NB4 (cell line): ENCODE measurements at regions not wholly inside any gene's neighbourhood (a gene's known extent, or its start where the extent isn't known, plus 50 kb on each side); places are given as distances from the start of the nearest gene placed in this dataset.

Source experiments
- DNase-seq: peaks from one replicate; pipeline ENCODE4 v3.0.0; 2010; ENCODE audit warnings: low read depth
- H3K4me3 ChIP-seq: one replicate; pipeline ENCODE4 v1.5.1; 2011; ENCODE audit warnings: mild to moderate bottlenecking, low read depth, low read length, moderate library complexity
- MYC ChIP-seq: IDR thresholded peaks from 2 replicates; pipeline ENCODE4 v1.6.1; 2011; ENCODE audit warnings: low read depth, low read length
- POLR2A ChIP-seq: IDR thresholded peaks from 2 replicates; pipeline ENCODE4 v1.6.1; 2011; ENCODE audit warnings: mild to moderate bottlenecking; ENCODE audit not compliant: insufficient read length; ENCODE audit errors: extremely low read depth
- TF ChIP-seq, protein P1 (sequence below): IDR thresholded peaks from one replicate; pipeline ENCODE4 v1.5.1; 2012; ENCODE audit warnings: low read depth, low read length
- TF ChIP-seq, protein P2 (sequence below): IDR thresholded peaks from 2 replicates; pipeline ENCODE4 v1.6.1; 2011; ENCODE audit warnings: low read depth, low read length

DNA sequence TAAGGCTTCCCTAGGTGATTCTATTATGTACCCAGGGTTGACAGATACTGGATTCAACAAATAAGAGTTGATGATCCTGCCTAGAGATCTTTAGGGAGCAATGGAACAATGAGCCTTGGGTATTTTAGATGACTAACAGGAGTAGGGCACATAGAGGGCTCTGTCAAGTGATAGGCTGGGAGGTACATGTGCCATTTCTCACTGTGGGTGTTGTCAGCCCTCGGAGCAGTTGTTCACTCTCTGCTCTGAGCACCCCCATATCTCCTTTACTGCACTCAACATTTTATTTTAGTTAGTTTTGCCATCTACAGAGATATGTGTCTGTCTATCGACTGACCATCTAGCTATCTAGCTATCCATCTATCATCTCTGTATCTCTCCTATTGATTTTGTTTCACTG lies 950.6 kb downstream of the TYW1 start:
- no peak overlapping the region for H3K4me3 ChIP-seq
- TF ChIP-seq POLR2A (no peak), MYC (no peak)
- TF ChIP-seq, protein P1, sequence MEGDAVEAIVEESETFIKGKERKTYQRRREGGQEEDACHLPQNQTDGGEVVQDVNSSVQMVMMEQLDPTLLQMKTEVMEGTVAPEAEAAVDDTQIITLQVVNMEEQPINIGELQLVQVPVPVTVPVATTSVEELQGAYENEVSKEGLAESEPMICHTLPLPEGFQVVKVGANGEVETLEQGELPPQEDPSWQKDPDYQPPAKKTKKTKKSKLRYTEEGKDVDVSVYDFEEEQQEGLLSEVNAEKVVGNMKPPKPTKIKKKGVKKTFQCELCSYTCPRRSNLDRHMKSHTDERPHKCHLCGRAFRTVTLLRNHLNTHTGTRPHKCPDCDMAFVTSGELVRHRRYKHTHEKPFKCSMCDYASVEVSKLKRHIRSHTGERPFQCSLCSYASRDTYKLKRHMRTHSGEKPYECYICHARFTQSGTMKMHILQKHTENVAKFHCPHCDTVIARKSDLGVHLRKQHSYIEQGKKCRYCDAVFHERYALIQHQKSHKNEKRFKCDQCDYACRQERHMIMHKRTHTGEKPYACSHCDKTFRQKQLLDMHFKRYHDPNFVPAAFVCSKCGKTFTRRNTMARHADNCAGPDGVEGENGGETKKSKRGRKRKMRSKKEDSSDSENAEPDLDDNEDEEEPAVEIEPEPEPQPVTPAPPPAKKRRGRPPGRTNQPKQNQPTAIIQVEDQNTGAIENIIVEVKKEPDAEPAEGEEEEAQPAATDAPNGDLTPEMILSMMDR: no peak
- TF ChIP-seq, protein P2, sequence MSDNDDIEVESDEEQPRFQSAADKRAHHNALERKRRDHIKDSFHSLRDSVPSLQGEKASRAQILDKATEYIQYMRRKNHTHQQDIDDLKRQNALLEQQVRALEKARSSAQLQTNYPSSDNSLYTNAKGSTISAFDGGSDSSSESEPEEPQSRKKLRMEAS: no peak
- DNase-seq: no peak

DNA sequence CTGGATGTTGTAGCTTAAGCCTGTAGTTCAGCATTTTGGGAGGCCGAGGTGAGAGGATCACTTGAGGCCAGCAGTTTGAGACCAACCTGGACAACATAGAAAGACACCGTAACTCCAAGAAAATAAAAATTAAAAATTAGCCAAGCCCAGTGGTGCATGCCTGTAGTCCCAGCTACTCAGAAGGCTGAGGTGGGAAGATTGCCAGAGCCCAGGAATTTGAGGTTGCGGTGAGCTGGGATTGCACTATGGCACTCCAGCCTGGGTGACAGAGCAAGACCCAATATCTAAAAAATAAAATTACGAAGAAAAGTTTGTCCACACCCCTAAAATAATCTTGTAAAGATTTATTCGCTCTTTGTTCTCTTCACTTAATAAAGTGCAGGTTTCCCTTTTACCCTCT lies 951.0 kb downstream of the TYW1 start:
- no peak for DNase-seq
- no peak overlapping the region for H3K4me3 ChIP-seq
- TF ChIP-seq, protein P1: no peak
- TF ChIP-seq MYC (no peak), POLR2A (no peak)
- TF ChIP-seq, protein P2: no peak

DNA sequence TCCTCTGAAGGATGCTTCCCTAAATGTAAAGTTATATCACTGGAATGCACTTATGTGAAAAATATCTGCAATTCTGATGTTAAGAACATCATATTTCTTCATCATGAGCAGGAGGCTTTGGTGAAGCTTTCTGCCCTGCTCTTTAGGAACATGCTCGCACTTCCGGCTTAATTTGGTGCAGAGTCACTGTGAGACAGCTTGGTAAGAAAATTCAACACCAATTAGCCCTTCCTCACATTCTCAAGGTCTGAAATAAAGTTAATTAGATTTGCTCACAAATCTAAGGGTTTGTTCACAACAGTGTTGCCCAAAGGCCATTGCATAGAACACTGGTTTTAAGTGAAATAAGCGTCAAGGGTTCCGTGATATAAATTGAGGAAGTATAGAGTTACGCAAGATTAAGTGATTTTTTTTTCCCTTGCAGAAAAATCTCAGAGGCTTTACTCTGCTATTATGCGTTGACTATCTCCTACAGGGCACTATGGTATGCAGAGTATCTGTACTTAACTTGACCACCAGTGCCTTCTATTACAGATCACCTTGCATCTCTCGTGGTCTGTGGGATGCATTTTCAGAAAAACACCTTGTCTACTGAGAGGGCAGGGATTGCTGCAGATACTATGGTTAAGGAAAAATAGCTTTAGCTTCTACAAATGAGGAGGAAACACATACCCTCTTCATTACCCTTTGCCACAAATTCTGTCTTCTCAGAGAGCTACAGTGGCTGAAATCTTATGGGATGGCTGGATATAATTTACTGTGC lies 953.9 kb downstream of the TYW1 start:
- peak; percentile 42 for DNase-seq
- TF ChIP-seq MYC: no peak
- no peak overlapping the region for H3K4me3 ChIP-seq

DNA sequence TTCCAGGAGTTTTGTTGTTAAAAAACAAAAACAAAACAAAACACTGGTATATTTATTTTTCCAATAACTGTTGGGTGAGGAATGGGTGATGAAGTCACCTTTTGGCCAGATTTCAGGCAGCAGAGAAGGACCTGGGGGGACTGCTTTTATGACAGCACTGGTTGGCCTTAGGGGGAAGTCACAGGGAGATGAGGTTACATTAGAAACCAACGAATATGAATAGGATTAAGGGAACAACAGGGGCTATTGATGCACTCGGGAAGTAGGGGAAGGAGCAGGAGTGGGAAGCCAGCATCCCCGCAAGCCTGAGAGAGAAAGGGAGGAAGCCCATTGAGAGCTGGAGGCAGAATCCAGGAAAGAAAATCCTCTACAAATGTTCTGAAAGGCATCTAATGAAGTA lies 958.4 kb downstream of the TYW1 start:
- TF ChIP-seq, protein P2: no peak
- no peak for TF ChIP-seq MYC
- no peak for TF ChIP-seq POLR2A
- TF ChIP-seq, protein P1: no peak
- no peak for DNase-seq
- no peak overlapping the region for H3K4me3 ChIP-seq

DNA sequence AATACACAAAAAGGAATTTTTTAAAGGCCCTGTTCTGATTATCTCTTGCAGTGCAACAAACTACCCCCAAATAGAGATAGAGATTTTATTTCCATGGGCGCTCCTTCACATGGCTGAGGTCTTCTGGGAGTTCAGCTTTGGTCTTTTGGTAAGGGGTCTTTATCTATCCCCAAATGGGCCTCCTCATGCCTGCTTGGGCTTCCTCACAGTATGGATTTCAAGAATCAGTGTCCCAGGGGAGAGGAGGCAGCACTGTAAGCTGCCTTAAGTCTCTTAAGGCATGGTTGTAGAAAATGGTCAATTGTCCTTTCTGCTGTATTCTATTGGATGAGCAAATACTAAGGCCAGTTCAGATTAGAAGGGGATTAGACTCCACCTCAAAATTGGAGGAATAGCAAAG lies 966.2 kb downstream of the TYW1 start:
- TF ChIP-seq MYC (no peak), POLR2A (no peak)
- TF ChIP-seq, protein P1: no peak
- TF ChIP-seq, protein P2: no peak
- no peak overlapping the region for H3K4me3 ChIP-seq
- no peak for DNase-seq

DNA sequence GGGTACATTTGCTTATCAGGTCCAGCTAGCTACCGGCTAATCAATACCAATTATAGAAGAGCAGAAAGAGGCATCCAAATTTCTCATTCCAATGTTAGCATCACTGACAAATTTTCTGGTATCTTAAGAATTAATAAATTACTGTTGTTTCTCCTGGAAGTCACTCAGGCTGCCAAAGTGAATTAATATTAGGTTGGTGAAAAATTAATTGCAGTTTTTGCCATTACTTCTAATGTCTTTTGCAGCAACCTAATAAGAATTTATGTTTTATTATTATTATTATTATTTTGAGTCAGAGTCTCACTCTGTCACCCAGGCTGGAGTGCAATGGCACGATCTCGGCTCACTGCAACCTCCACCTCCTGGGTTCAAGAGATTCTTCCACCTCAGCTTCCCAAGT lies 979.9 kb downstream of the TYW1 start:
- TF ChIP-seq, protein P2: no peak
- TF ChIP-seq MYC (no peak), POLR2A (no peak)
- TF ChIP-seq, protein P1: no peak
- no peak overlapping the region for H3K4me3 ChIP-seq
- no peak for DNase-seq
